GM06990 (cell line): ENCODE measurements at regions not wholly inside any gene's neighbourhood (a gene's known extent, or its start where the extent isn't known, plus 50 kb on each side); places are given as distances from the start of the nearest gene placed in this dataset.

Experiments used
- DNase-seq: peaks from one replicate; pipeline ENCODE4 v3.0.0-alpha.2; 2011; ENCODE audit not compliant: insufficient read length; ENCODE audit errors: extremely low read depth
- H3K27me3 ChIP-seq: replicated peaks from 2 replicates; pipeline ENCODE4 v1.6.0; 2011; ENCODE audit warnings: low read length; ENCODE audit not compliant: control insufficient read depth, insufficient read depth
- H3K36me3 ChIP-seq: 2 replicates; pipeline ENCODE4 v1.5.1; 2011; ENCODE audit warnings: low read length; ENCODE audit not compliant: control insufficient read depth, insufficient read depth
- H3K4me3 ChIP-seq: replicated peaks from 2 replicates; pipeline ENCODE4 v1.5.1; 2011; ENCODE audit warnings: low read depth, mild to moderate bottlenecking, control low read depth, low read length
- CTCF ChIP-seq: IDR thresholded peaks from 2 replicates; pipeline ENCODE4 v1.5.1; 2011; ENCODE audit warnings: low read length, control low read depth, mild to moderate bottlenecking, inconsistent platforms; ENCODE audit not compliant: insufficient read depth, poor library complexity, severe bottlenecking

- no peaks in the 10 kb centered on the region for H3K36me3 ChIP-seq
- H3K27me3 ChIP-seq = no peaks in the 10 kb centered on the region; the same call in 1 of the 2 replicates
- no peak for DNase-seq
- no peak for TF ChIP-seq CTCF
- H3K4me3 ChIP-seq = no peak overlapping the region
Measured at GRCh38 chr3:117107946-117108345, 398.4 kb downstream of the TUSC7 start.

- no peaks in the 10 kb centered on the region for H3K36me3 ChIP-seq
- no peak for DNase-seq
- no peak overlapping the region for H3K4me3 ChIP-seq
- no peaks in the 10 kb centered on the region for H3K27me3 ChIP-seq
- TF ChIP-seq CTCF = no peak
Measured at GRCh38 chr3:117109178-117109577, 399.6 kb downstream of the TUSC7 start.

GRCh38 chr3:117114517-117115265 lies 405.1 kb downstream of the TUSC7 start:
- no peak for TF ChIP-seq CTCF
- H3K4me3 ChIP-seq = no peak overlapping the region
- no peaks in the 10 kb centered on the region for H3K36me3 ChIP-seq
- DNase-seq = no peak
- no peaks in the 10 kb centered on the region for H3K27me3 ChIP-seq

- TF ChIP-seq CTCF = no peak
- no peak for DNase-seq
- no peak overlapping the region for H3K4me3 ChIP-seq
- H3K36me3 ChIP-seq = no peaks in the 10 kb centered on the region
- H3K27me3 ChIP-seq = no peaks in the 10 kb centered on the region
Measured at GRCh38 chr3:117117188-117117936, 407.8 kb downstream of the TUSC7 start.

GRCh38 chr3:117118604-117119003 lies 409.0 kb downstream of the TUSC7 start:
- Histone ChIP-seq H3K36me3 (no peaks in the 10 kb centered on the region), H3K4me3 (no peak overlapping the region), H3K27me3 (no peaks in the 10 kb centered on the region)
- no peak for TF ChIP-seq CTCF
- DNase-seq = no peak
